ENCODE measurements at regions not wholly inside any gene's neighbourhood (a gene's known extent, or its start where the extent isn't known, plus 50 kb on each side); places are given as distances from the start of the nearest gene placed in this dataset.

- Histone ChIP-seq H3K9me3 (no peaks in the 10 kb centered on the region), H3K4me3 (no peak overlapping the region), H3K27me3 (no peaks in the 10 kb centered on the region), H3K27ac (no peak overlapping the region), H3K36me3 (no peaks in the 10 kb centered on the region), H3K4me1 (no peaks in the 10 kb centered on the region)
- TF ChIP-seq CTCF (IDR thresholded peaks at IDR 0.05) (no peak), POLR2A (IDR thresholded peaks at IDR 0.05) (no peak)
- DNase-seq: no peak
Measured at GRCh38 chr14:92252323-92252722, 70.6 kb upstream of the SLC24A4 start.

GRCh38 chr14:92253381-92253894, 69.5 kb upstream of the SLC24A4 start:
- Histone ChIP-seq H3K4me1 (no peaks in the 10 kb centered on the region), H3K4me3 (no peak overlapping the region), H3K9me3 (no peaks in the 10 kb centered on the region), H3K27me3 (no peaks in the 10 kb centered on the region), H3K36me3 (no peaks in the 10 kb centered on the region), H3K27ac (no peak overlapping the region)
- TF ChIP-seq CTCF (IDR thresholded peaks at IDR 0.05) (no peak), POLR2A (IDR thresholded peaks at IDR 0.05) (no peak)
- no peak for DNase-seq

- Histone ChIP-seq H3K27ac (peak overlapping the region in 2 of 4 donors; percentile 5 to 30), H3K27me3 (no peaks in the 10 kb centered on the region), H3K4me3 (no peak overlapping the region), H3K36me3 (no peaks in the 10 kb centered on the region), H3K4me1 (no peaks in the 10 kb centered on the region), H3K9me3 (no peaks in the 10 kb centered on the region)
- TF ChIP-seq CTCF (IDR thresholded peaks at IDR 0.05): no peak
- no peak for TF ChIP-seq POLR2A (IDR thresholded peaks at IDR 0.05)
- no peak for DNase-seq
Measured at GRCh38 chr14:92254786-92255185, 68.2 kb upstream of the SLC24A4 start.

GRCh38 chr14:92258934-92259333, 64.0 kb upstream of the SLC24A4 start:
- Histone ChIP-seq H3K4me3 (no peak overlapping the region), H3K27ac (no peak overlapping the region), H3K9me3 (no peaks in the 10 kb centered on the region), H3K36me3 (no peaks in the 10 kb centered on the region), H3K4me1 (no peaks in the 10 kb centered on the region), H3K27me3 (no peaks in the 10 kb centered on the region)
- no peak for DNase-seq
- TF ChIP-seq CTCF (IDR thresholded peaks at IDR 0.05) (no peak), POLR2A (IDR thresholded peaks at IDR 0.05) (no peak)

GRCh38 chr14:92259613-92260357, 63.2 kb upstream of the SLC24A4 start:
- no peak for DNase-seq
- no peaks in the 10 kb centered on the region for H3K27me3 ChIP-seq
- H3K4me3 ChIP-seq: no peak overlapping the region
- no peaks in the 10 kb centered on the region for H3K9me3 ChIP-seq
- TF ChIP-seq POLR2A (IDR thresholded peaks at IDR 0.05) (no peak), CTCF (IDR thresholded peaks at IDR 0.05) (no peak)
- H3K36me3 ChIP-seq: no peaks in the 10 kb centered on the region
- no peaks in the 10 kb centered on the region for H3K4me1 ChIP-seq
- peak overlapping the region in 1 of 4 donors; percentile 25 for H3K27ac ChIP-seq

Data from Peyer's patch (tissue), 4 donors.